ENCODE measurements at regions not wholly inside any gene's neighbourhood (a gene's known extent, or its start where the extent isn't known, plus 50 kb on each side); places are given as distances from the start of the nearest gene placed in this dataset.

DNA sequence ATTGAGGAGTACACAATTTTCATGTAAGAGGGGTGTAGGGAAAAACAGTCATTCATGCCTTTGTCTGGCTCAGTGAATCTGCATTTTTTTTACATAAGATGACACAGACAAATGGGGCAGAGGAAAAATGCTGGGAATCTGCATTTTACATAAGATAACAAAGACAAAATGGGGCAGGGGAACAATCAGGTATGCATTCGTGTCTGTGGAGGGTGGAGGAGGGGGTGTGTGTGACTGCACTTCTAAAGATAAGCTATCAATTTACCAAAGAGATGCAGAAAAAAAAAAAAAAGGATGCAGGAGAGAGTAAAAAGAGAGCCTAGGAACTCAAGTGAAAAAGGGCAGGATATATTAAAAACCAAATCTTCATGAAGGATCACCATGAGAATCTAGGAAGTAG, 637.4 kb downstream of the ZNF674 start:
- Histone ChIP-seq H3K4me2 (ENCODE audit: low read length) (no peak overlapping the region), H4K20me1 (ENCODE audit: insufficient read depth, low read length) (no peaks in the 10 kb centered on the region), H3K9me3 (ENCODE audit: low read length) (no peaks in the 10 kb centered on the region), H3K4me3 (ENCODE audit: low read depth, low read length, poor library complexity, severe bottlenecking) (no peak overlapping the region), H2AFZ (ENCODE audit: low read length) (no peak overlapping the region), H3K9ac (ENCODE audit: low read length) (no peak overlapping the region), H3K27ac (ENCODE audit: low read depth, low read length, poor library complexity, severe bottlenecking) (no peak overlapping the region), H3F3A (ENCODE audit: insufficient read depth, low read length) (no peaks in the 10 kb centered on the region), H3K27me3 (ENCODE audit: insufficient read depth, low read length) (no peaks in the 10 kb centered on the region), H3K4me1 (ENCODE audit: insufficient read depth, low read length, severe bottlenecking) (no peaks in the 10 kb centered on the region), H3K36me3 (ENCODE audit: insufficient read depth, low read length) (no peaks in the 10 kb centered on the region), H3K79me2 (ENCODE audit: insufficient read depth, low read length) (no peaks in the 10 kb centered on the region), H3K9me2 (ENCODE audit: low read depth, low read length) (no peaks in the 10 kb centered on the region)
- TF ChIP-seq CTCF (IDR thresholded peaks at IDR 0.05; ENCODE audit: low read length): no peak

GRCh38 chrX:45903781-45904201, 641.4 kb downstream of the ZNF674 start:
- TF ChIP-seq EZH2 (IDR thresholded peaks at IDR 0.05; ENCODE audit: borderline replicate concordance, low read length): no peak
- TF ChIP-seq CTCF (IDR thresholded peaks at IDR 0.05; ENCODE audit: low read length): no peak
- no peak overlapping the region for H3K4me2 ChIP-seq (ENCODE audit: low read length)
- H3K36me3 ChIP-seq (ENCODE audit: insufficient read depth, low read length): no peaks in the 10 kb centered on the region
- no peaks in the 10 kb centered on the region for H4K20me1 ChIP-seq (ENCODE audit: insufficient read depth, low read length)
- no peak overlapping the region for H3K4me3 ChIP-seq (ENCODE audit: low read depth, low read length, poor library complexity, severe bottlenecking)
- H3K27ac ChIP-seq (ENCODE audit: low read depth, low read length, poor library complexity, severe bottlenecking): no peak overlapping the region
- no peaks in the 10 kb centered on the region for H3K79me2 ChIP-seq (ENCODE audit: insufficient read depth, low read length)
- H3K9me3 ChIP-seq (ENCODE audit: low read length): no peaks in the 10 kb centered on the region
- no peaks in the 10 kb centered on the region for H3K9me2 ChIP-seq (ENCODE audit: low read depth, low read length)
- no peaks in the 10 kb centered on the region for H3K27me3 ChIP-seq (ENCODE audit: insufficient read depth, low read length)
- no peaks in the 10 kb centered on the region for H3F3A ChIP-seq (ENCODE audit: insufficient read depth, low read length)
- H3K9ac ChIP-seq (ENCODE audit: low read length): no peak overlapping the region
- no peak overlapping the region for H2AFZ ChIP-seq (ENCODE audit: low read length)
- no peaks in the 10 kb centered on the region for H3K4me1 ChIP-seq (ENCODE audit: insufficient read depth, low read length, severe bottlenecking)

GRCh38 chrX:45900766-45901615, 644.2 kb downstream of the ZNF674 start:
- H3K4me1 ChIP-seq (ENCODE audit: insufficient read depth, low read length, severe bottlenecking): no peaks in the 10 kb centered on the region
- H3K27me3 ChIP-seq (ENCODE audit: insufficient read depth, low read length): no peaks in the 10 kb centered on the region
- H3F3A ChIP-seq (ENCODE audit: insufficient read depth, low read length): no peaks in the 10 kb centered on the region
- no peak overlapping the region for H3K27ac ChIP-seq (ENCODE audit: low read depth, low read length, poor library complexity, severe bottlenecking)
- H3K4me3 ChIP-seq (ENCODE audit: low read depth, low read length, poor library complexity, severe bottlenecking): no peak overlapping the region
- no peaks in the 10 kb centered on the region for H3K79me2 ChIP-seq (ENCODE audit: insufficient read depth, low read length)
- no peaks in the 10 kb centered on the region for H3K36me3 ChIP-seq (ENCODE audit: insufficient read depth, low read length)
- no peak for TF ChIP-seq CTCF (IDR thresholded peaks at IDR 0.05; ENCODE audit: low read length)
- no peak for TF ChIP-seq EZH2 (IDR thresholded peaks at IDR 0.05; ENCODE audit: borderline replicate concordance, low read length)
- no peak overlapping the region for H2AFZ ChIP-seq (ENCODE audit: low read length)
- no peak overlapping the region for H3K4me2 ChIP-seq (ENCODE audit: low read length)
- no peaks in the 10 kb centered on the region for H3K9me3 ChIP-seq (ENCODE audit: low read length)
- no peaks in the 10 kb centered on the region for H4K20me1 ChIP-seq (ENCODE audit: insufficient read depth, low read length)
- no peak overlapping the region for H3K9ac ChIP-seq (ENCODE audit: low read length)
- H3K9me2 ChIP-seq (ENCODE audit: low read depth, low read length): no peaks in the 10 kb centered on the region

Measured in OCI-LY1 (cell line).